H9 (cell line): ENCODE measurements at regions not wholly inside any gene's neighbourhood (a gene's known extent, or its start where the extent isn't known, plus 50 kb on each side); places are given as distances from the start of the nearest gene placed in this dataset.

Experiments
- DNase-seq: peaks from one replicate; pipeline ENCODE4 v3.0.0-alpha.2; 2017
- H2AFZ ChIP-seq: one replicate; pipeline ENCODE4 v1.6.1; 2013; ENCODE audit warnings: mild to moderate bottlenecking, low read length, control low read depth, moderate library complexity
- H2AK5ac ChIP-seq: 2 replicates; pipeline ENCODE4 v1.6.1; 2013; ENCODE audit warnings: low read length, control low read depth, mixed read lengths; ENCODE audit not compliant: insufficient read length
- H2BK120ac ChIP-seq: one replicate; pipeline ENCODE4 v1.6.1; 2013; ENCODE audit warnings: low read depth, mild to moderate bottlenecking, low read length, control low read depth, inconsistent platforms; ENCODE audit not compliant: poor library complexity, severe bottlenecking
- H2BK12ac ChIP-seq: 2 replicates; pipeline ENCODE4 v1.6.1; 2013; ENCODE audit warnings: low read length, control low read depth, mixed read lengths, low read depth; ENCODE audit not compliant: insufficient read length
- H2BK15ac ChIP-seq: 2 replicates; pipeline ENCODE4 v1.6.1; 2013; ENCODE audit warnings: low read depth, low read length, control low read depth
- H2BK20ac ChIP-seq: one replicate; pipeline ENCODE4 v1.6.1; 2013; ENCODE audit warnings: low read depth, mild to moderate bottlenecking, low read length, control low read depth, inconsistent platforms; ENCODE audit not compliant: poor library complexity, severe bottlenecking
- H2BK5ac ChIP-seq: 2 replicates; pipeline ENCODE4 v1.6.1; 2013; ENCODE audit warnings: low read length, control low read depth, mixed read lengths; ENCODE audit not compliant: insufficient read length
- H3K14ac ChIP-seq: 2 replicates; pipeline ENCODE4 v1.6.1; 2013; ENCODE audit warnings: low read length, control low read depth; ENCODE audit not compliant: insufficient read depth
- H3K18ac ChIP-seq: 2 replicates; pipeline ENCODE4 v1.6.1; 2013; ENCODE audit warnings: low read depth, mild to moderate bottlenecking, mixed read lengths, low read length, control low read depth; ENCODE audit not compliant: insufficient read length
- H3K23ac ChIP-seq: 2 replicates; pipeline ENCODE4 v1.6.1; 2013; ENCODE audit warnings: low read length, control low read depth, mixed read lengths, low read depth; ENCODE audit not compliant: insufficient read length
- H3K23me2 ChIP-seq: 2 replicates; pipeline ENCODE4 v1.6.1; 2013; ENCODE audit warnings: low read depth, mild to moderate bottlenecking, mixed read lengths, low read length, control low read depth; ENCODE audit not compliant: insufficient read length, poor library complexity, severe bottlenecking
- H3K27ac ChIP-seq: 2 replicates; pipeline ENCODE4 v1.5.1; 2013; ENCODE audit warnings: low read length, control low read depth, mixed read lengths, low read depth; ENCODE audit not compliant: insufficient read length
- H3K27me3 ChIP-seq: 2 replicates; pipeline ENCODE4 v1.6.1; 2013; ENCODE audit warnings: low read length, control low read depth, inconsistent platforms; ENCODE audit not compliant: insufficient read depth
- H3K4ac ChIP-seq: 2 replicates; pipeline ENCODE4 v1.6.1; 2013; ENCODE audit warnings: low read depth, mild to moderate bottlenecking, control low read depth, inconsistent platforms, low read length, moderate library complexity
- H3K4me1 ChIP-seq: 2 replicates; pipeline ENCODE4 v1.6.1; 2013; ENCODE audit warnings: low read length, control low read depth, inconsistent platforms; ENCODE audit not compliant: insufficient read depth
- H3K4me2 ChIP-seq: 2 replicates; pipeline ENCODE4 v1.6.1; 2013; ENCODE audit warnings: low read length, control low read depth, mixed read lengths; ENCODE audit not compliant: insufficient read length, insufficient read depth
- H3K56ac ChIP-seq: 2 replicates; pipeline ENCODE4 v1.6.1; 2013; ENCODE audit warnings: low read depth, mild to moderate bottlenecking, mixed read lengths, low read length, control low read depth; ENCODE audit not compliant: insufficient read length
- H3K79me1 ChIP-seq: 2 replicates; pipeline ENCODE4 v1.6.1; 2013; ENCODE audit warnings: low read depth, mild to moderate bottlenecking, moderate library complexity, low read length, control low read depth, inconsistent platforms; ENCODE audit not compliant: insufficient read depth, poor library complexity, severe bottlenecking
- H3K79me2 ChIP-seq: 2 replicates; pipeline ENCODE4 v1.6.1; 2013; ENCODE audit warnings: low read length, control low read depth, inconsistent platforms; ENCODE audit not compliant: insufficient read depth
- H3K9ac ChIP-seq: 2 replicates; pipeline ENCODE4 v1.6.1; 2013; ENCODE audit warnings: low read length, control low read depth, mixed read lengths; ENCODE audit not compliant: insufficient read length; ENCODE audit errors: extremely low read depth
- H3K9me3 ChIP-seq: one replicate; pipeline ENCODE4 v1.6.1; 2013; ENCODE audit warnings: low read depth, low read length, inconsistent platforms; ENCODE audit not compliant: control insufficient read depth
- H3T11ph ChIP-seq: one replicate; pipeline ENCODE4 v1.6.1; 2013; ENCODE audit warnings: mild to moderate bottlenecking, low read length, control low read depth, inconsistent platforms
- H4K20me1 ChIP-seq: one replicate; pipeline ENCODE4 v1.6.1; 2013; ENCODE audit not compliant: control insufficient read depth, insufficient read length, insufficient read depth
- H4K5ac ChIP-seq: 2 replicates; pipeline ENCODE4 v1.6.1; 2013; ENCODE audit warnings: low read depth, mild to moderate bottlenecking, mixed read lengths, low read length, control low read depth; ENCODE audit not compliant: insufficient read length
- H4K8ac ChIP-seq: replicated peaks from 2 replicates; pipeline ENCODE4 v1.6.1; 2013; ENCODE audit warnings: low read length, control low read depth, mixed read lengths, low read depth; ENCODE audit not compliant: insufficient read length
- H4K91ac ChIP-seq: 2 replicates; pipeline ENCODE4 v1.6.1; 2013; ENCODE audit warnings: low read depth, mild to moderate bottlenecking, moderate library complexity, mixed read lengths, low read length, control low read depth; ENCODE audit not compliant: insufficient read length
- H3K27ac Mint-ChIP-seq, 3 experiments: 2 replicates in 2 of 3; 3 replicates in 1 of 3; pipeline ENCODE4 v1.8.0; 2020 to 2021; ENCODE audit warnings: mixed read lengths in 3 of 3, mild to moderate bottlenecking in 1 of 3, moderate library complexity in 1 of 3
- H3K27me3 Mint-ChIP-seq: 2 replicates; pipeline ENCODE4 v1.8.0; 2021; ENCODE audit warnings: low read depth, mild to moderate bottlenecking, moderate library complexity, mixed read lengths
- H3K36me3 Mint-ChIP-seq, 3 experiments: 2 replicates in 2 of 3; 3 replicates in 1 of 3; pipeline ENCODE4 v1.8.0; 2020 to 2021; ENCODE audit warnings: low read depth in 3 of 3, mixed read lengths in 3 of 3; ENCODE audit not compliant: insufficient read depth in 1 of 3
- H3K4me1 Mint-ChIP-seq, 2 experiments: 2 replicates each; pipeline ENCODE4 v1.8.0; 2020; ENCODE audit warnings: mixed read lengths in 2 of 2
- H3K4me3 Mint-ChIP-seq, 2 experiments: 2 replicates in 1 of 2; 3 replicates in 1 of 2; pipeline ENCODE4 v1.8.0; 2020 to 2021; ENCODE audit warnings: mild to moderate bottlenecking in 2 of 2, mixed read lengths in 2 of 2, moderate library complexity in 1 of 2
- H3K9me3 Mint-ChIP-seq, 2 experiments: 2 replicates in 1 of 2; 3 replicates in 1 of 2; pipeline ENCODE4 v1.8.0; 2020; ENCODE audit warnings: mild to moderate bottlenecking in 2 of 2, mixed read lengths in 2 of 2, moderate library complexity in 1 of 2
- WGBS: extraction: QIAGEN DNeasy Blood & Tissue Kit; methylation state at CpG from one replicate; pipeline ENCODE4 v1.1.7; 2013; ENCODE audit warnings: missing lambda C conversion rate, low lambda C conversion rate, mixed read lengths; ENCODE audit not compliant: insufficient read length; ENCODE audit errors: extremely low coverage; 5-methylcytosine and 5-hydroxymethylcytosine counted together
- TF ChIP-seq, protein P1 (sequence below): fragments of 200-600 bp; sonication (generic); conservative IDR thresholded peaks from 3 replicates; pipeline ENCODE4 v1.8.0; 2021; ENCODE audit warnings: antibody characterized with exemption, mild to moderate bottlenecking

DNA sequence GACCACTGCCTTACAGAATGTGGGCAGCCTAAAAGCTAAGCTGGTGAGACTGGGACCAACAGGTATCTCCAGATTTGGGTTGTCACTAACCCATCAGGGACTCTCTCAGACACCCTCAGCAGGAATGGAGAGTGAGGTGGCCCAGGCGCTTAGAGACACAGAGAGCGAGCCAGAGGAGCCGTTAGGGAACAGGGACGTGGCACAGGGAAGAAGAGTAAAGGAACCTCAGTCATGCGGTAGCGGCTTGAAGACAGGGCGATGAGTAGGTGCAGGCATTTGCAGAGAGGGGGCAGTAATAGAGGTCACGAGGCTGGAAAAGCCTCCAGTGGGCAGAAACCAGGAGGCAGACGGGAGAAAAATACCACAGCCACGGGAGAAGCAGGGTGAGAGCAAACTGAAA is 158.0 kb upstream of the CCND2 start:
- Histone ChIP-seq H3K9ac (no peak overlapping the region), H4K20me1 (no peaks in the 10 kb centered on the region), H3K18ac (no peak overlapping the region), H3K79me1 (no peaks in the 10 kb centered on the region), H2BK20ac (no peak overlapping the region), H3K56ac (no peak overlapping the region), H2BK120ac (no peak overlapping the region), H2AK5ac (no peak overlapping the region), H3K4ac (no peak overlapping the region), H3K23ac (no peak overlapping the region), H3T11ph (no peak overlapping the region), H3K23me2 (no peaks in the 10 kb centered on the region), H2BK5ac (no peak overlapping the region), H3K4me2 (no peak overlapping the region), H3K27ac (no peak overlapping the region), H2AFZ (no peak overlapping the region), H4K5ac (no peak overlapping the region), H3K14ac (no peak overlapping the region), H2BK15ac (no peak overlapping the region), H2BK12ac (no peak overlapping the region), H4K8ac (no peak overlapping the region), H3K79me2 (no peaks in the 10 kb centered on the region), H3K9me3 (no peaks in the 10 kb centered on the region), H3K4me1 (peaks cover 10% of the 10 kb centered on the region; the same call in 1 of the 2 replicates), H4K91ac (no peak overlapping the region), H3K27me3 (no peaks in the 10 kb centered on the region)
- TF ChIP-seq, protein P1, sequence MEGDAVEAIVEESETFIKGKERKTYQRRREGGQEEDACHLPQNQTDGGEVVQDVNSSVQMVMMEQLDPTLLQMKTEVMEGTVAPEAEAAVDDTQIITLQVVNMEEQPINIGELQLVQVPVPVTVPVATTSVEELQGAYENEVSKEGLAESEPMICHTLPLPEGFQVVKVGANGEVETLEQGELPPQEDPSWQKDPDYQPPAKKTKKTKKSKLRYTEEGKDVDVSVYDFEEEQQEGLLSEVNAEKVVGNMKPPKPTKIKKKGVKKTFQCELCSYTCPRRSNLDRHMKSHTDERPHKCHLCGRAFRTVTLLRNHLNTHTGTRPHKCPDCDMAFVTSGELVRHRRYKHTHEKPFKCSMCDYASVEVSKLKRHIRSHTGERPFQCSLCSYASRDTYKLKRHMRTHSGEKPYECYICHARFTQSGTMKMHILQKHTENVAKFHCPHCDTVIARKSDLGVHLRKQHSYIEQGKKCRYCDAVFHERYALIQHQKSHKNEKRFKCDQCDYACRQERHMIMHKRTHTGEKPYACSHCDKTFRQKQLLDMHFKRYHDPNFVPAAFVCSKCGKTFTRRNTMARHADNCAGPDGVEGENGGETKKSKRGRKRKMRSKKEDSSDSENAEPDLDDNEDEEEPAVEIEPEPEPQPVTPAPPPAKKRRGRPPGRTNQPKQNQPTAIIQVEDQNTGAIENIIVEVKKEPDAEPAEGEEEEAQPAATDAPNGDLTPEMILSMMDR: peak; percentile 66
- Mint-ChIP-seq H3K4me3 (no peak overlapping the region; a peak in 1 of 5 replicates), H3K36me3 (no peaks in the 10 kb centered on the region), H3K9me3 (peaks cover 0 to 2% of the 10 kb centered on the region in 2 experiments; a peak in 1 of 5 replicates), H3K4me1 (peaks cover 26 to 32% of the 10 kb centered on the region in 2 experiments), H3K27ac (peak overlapping the region in 1 of 3 experiments; percentile 22; a peak in 2 of 7 replicates), H3K27me3 (peaks cover 31% of the 10 kb centered on the region)
- no CpG with 5 or more reads among the region's 10 CpGs for WGBS
- peak; percentile 80 for DNase-seq
